Kidney epithelial cell (primary cell): ENCODE measurements at regions not wholly inside any gene's neighbourhood (a gene's known extent, or its start where the extent isn't known, plus 50 kb on each side); places are given as distances from the start of the nearest gene placed in this dataset.

Source experiments
- DNase-seq: peaks from one replicate; pipeline ENCODE4 v3.0.0-alpha.2; 2010; ENCODE audit warnings: low read depth
- H3K27me3 ChIP-seq: 2 replicates; pipeline ENCODE4 v1.6.0; 2011; ENCODE audit warnings: low read length; ENCODE audit not compliant: control insufficient read depth, insufficient read depth
- H3K36me3 ChIP-seq: 2 replicates; pipeline ENCODE4 v1.5.1; 2011; ENCODE audit warnings: low read length; ENCODE audit not compliant: control insufficient read depth, insufficient read depth
- H3K4me3 ChIP-seq: 2 replicates; pipeline ENCODE4 v1.5.1; 2011; ENCODE audit warnings: low read depth, mild to moderate bottlenecking, control low read depth, low read length
- CTCF ChIP-seq: IDR thresholded peaks from 2 replicates; pipeline ENCODE4 v1.5.1; 2011; ENCODE audit warnings: mild to moderate bottlenecking, moderate library complexity, low read length, control low read depth, inconsistent platforms; ENCODE audit not compliant: insufficient read depth, poor library complexity, severe bottlenecking

GRCh38 chr2:84212611-84213314 is 246.3 kb downstream of the SUCLG1 start:
- Histone ChIP-seq H3K4me3 (no peak overlapping the region), H3K36me3 (no peaks in the 10 kb centered on the region), H3K27me3 (no peaks in the 10 kb centered on the region)
- no peak for DNase-seq
- TF ChIP-seq CTCF: no peak

DNA sequence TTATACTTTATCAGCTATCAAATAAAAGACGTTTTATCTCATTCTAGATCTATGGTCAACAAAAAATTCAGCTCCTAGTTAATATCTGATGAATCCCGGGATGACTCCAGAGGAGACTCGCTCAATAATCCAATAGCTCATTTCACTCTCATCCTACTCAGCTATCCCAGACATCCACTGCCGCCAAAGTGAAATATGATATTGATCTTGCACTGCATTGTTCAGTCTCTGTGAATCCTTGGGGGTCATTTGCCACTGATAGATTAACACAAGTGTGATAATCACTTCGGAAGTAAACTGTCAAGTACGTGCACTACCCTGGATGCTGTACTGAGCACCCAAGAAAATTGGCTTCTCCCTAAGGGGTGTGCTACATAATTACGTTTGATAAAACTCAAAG is 249.1 kb downstream of the SUCLG1 start:
- Histone ChIP-seq H3K4me3 (no peak overlapping the region), H3K36me3 (no peaks in the 10 kb centered on the region), H3K27me3 (no peaks in the 10 kb centered on the region)
- DNase-seq: no peak
- TF ChIP-seq CTCF: no peak

GRCh38 chr2:84204995-84205394 is 254.1 kb downstream of the SUCLG1 start:
- no peaks in the 10 kb centered on the region for H3K36me3 ChIP-seq
- H3K4me3 ChIP-seq: no peak overlapping the region
- no peak for TF ChIP-seq CTCF
- no peak for DNase-seq
- no peaks in the 10 kb centered on the region for H3K27me3 ChIP-seq

GRCh38 chr2:84202166-84202565 is 256.9 kb downstream of the SUCLG1 start:
- Histone ChIP-seq H3K4me3 (no peak overlapping the region), H3K27me3 (no peaks in the 10 kb centered on the region), H3K36me3 (no peaks in the 10 kb centered on the region)
- TF ChIP-seq CTCF: no peak
- no peak for DNase-seq

GRCh38 chr2:84201158-84201557 is 257.9 kb downstream of the SUCLG1 start:
- no peak overlapping the region for H3K4me3 ChIP-seq
- no peak for TF ChIP-seq CTCF

GRCh38 chr2:84197901-84198300 is 261.2 kb downstream of the SUCLG1 start:
- TF ChIP-seq CTCF: no peak
- H3K36me3 ChIP-seq: no peaks in the 10 kb centered on the region
- H3K4me3 ChIP-seq: no peak overlapping the region
- DNase-seq: no peak
- no peaks in the 10 kb centered on the region for H3K27me3 ChIP-seq

More at GRCh38 chr2:84201158-84201557, 257.9 kb downstream of the SUCLG1 start:
- DNase-seq: no peak
- Histone ChIP-seq H3K27me3 (no peaks in the 10 kb centered on the region), H3K36me3 (no peaks in the 10 kb centered on the region)
